22Rv1 (cell line): ENCODE measurements at regions not wholly inside any gene's neighbourhood (a gene's known extent, or its start where the extent isn't known, plus 50 kb on each side); places are given as distances from the start of the nearest gene placed in this dataset.

ENCODE experiments used
- H3K27ac ChIP-seq: fragments of 450-650 bp; 2 replicates; pipeline ENCODE4 v1.5.1; 2017
- ZFX ChIP-seq: fragments of 450-650 bp; IDR thresholded peaks from 2 replicates; pipeline ENCODE4 v1.6.1; 2017; ENCODE audit warnings: antibody characterized with exemption, borderline replicate concordance
- TF ChIP-seq, protein P1 (sequence below): fragments of 450-650 bp; IDR thresholded peaks from 2 replicates; pipeline ENCODE4 v1.5.1; 2017; ENCODE audit warnings: mild to moderate bottlenecking

DNA sequence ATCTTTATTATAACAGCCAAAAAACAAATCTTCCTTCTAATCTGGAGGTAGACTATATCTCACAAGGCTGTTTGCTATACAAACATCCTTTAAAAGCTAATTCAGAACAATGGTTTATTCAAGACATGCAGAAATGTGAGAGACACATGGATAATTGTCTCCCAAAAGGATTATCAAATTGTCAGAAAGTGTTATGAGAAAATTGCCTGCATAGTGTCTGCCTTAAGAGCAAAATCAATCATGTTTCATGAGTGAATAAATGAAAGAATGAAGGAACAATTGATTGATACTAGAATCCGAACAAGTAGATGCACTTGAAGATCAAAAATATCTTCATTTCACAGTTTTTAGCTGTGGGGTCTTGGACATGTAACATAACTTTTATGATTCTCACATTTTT, 621.7 kb upstream of the BOD1L1 start:
- TF ChIP-seq, protein P1, sequence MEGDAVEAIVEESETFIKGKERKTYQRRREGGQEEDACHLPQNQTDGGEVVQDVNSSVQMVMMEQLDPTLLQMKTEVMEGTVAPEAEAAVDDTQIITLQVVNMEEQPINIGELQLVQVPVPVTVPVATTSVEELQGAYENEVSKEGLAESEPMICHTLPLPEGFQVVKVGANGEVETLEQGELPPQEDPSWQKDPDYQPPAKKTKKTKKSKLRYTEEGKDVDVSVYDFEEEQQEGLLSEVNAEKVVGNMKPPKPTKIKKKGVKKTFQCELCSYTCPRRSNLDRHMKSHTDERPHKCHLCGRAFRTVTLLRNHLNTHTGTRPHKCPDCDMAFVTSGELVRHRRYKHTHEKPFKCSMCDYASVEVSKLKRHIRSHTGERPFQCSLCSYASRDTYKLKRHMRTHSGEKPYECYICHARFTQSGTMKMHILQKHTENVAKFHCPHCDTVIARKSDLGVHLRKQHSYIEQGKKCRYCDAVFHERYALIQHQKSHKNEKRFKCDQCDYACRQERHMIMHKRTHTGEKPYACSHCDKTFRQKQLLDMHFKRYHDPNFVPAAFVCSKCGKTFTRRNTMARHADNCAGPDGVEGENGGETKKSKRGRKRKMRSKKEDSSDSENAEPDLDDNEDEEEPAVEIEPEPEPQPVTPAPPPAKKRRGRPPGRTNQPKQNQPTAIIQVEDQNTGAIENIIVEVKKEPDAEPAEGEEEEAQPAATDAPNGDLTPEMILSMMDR, result no peak
- TF ChIP-seq ZFX, result no peak

DNA sequence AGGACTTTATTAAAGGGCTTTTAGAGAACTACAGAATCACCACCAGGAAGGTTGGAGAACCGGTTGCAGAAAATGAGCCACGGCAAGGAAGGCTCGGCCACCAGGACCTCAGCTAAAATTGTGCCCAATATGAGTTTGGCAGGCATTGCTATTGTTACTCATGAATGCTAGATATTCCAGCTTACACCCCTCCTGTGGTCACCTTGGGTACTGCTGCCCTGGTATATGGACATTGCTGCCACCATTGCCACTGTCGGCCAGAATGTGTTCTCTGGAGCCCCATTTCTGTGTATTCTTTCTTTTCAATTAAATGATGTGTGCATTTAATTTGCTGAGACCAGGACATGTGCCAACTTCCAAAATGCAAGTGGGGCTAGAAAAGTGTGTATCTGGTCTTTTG, 626.7 kb upstream of the BOD1L1 start:
- H3K27ac ChIP-seq, result no peak overlapping the region
- TF ChIP-seq, protein P1, result peak; percentile 56
- no peak for TF ChIP-seq ZFX

More for the DNA sequence above, 621.7 kb upstream of the BOD1L1 start:
- H3K27ac ChIP-seq, result no peak overlapping the region

DNA sequence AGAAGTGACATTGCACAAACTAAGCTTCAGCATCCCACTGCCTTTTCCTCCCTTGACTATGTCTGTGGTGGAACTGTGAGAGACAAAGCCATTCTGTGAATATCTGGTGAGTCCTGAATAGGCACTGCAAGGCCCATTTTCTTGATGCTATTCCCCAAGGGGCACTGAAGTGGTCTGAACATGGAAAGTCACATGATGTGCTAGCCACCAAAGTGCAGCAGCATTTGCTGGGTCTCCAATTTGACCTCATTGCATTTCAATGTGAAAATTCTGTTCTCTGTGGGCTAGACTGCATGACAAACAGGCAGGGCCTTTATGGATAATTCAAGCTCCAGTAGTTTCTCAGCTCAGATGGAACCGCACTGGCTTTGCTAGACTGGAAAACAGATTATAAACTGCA, 627.4 kb upstream of the BOD1L1 start:
- TF ChIP-seq, protein P1, result no peak
- TF ChIP-seq ZFX, result no peak
- no peak overlapping the region for H3K27ac ChIP-seq

GRCh38 chr4:14257903-14258302, 630.4 kb upstream of the BOD1L1 start:
- H3K27ac ChIP-seq, result no peak overlapping the region
- TF ChIP-seq, protein P1, result no peak
- no peak for TF ChIP-seq ZFX

DNA sequence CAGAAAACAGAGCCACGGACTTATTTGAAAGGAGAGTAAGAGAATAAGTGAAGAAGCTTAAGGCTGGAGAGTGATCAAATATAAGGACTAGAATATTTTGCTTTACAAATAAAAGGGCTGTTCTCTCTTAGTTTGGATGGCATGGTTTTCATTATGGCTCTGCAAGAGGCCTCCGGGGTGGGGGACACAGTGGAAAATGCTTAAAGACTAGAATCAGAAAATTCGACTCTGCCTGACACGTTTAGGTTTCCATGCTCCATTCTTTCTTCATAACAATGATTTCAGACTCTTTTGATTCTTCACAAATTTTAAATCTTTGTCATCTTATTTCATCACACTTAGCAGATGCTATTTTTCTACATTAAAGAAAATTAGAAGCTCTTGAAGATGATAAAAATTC, 632.4 kb upstream of the BOD1L1 start:
- TF ChIP-seq ZFX, result no peak
- TF ChIP-seq, protein P1, result no peak
- no peak overlapping the region for H3K27ac ChIP-seq

DNA sequence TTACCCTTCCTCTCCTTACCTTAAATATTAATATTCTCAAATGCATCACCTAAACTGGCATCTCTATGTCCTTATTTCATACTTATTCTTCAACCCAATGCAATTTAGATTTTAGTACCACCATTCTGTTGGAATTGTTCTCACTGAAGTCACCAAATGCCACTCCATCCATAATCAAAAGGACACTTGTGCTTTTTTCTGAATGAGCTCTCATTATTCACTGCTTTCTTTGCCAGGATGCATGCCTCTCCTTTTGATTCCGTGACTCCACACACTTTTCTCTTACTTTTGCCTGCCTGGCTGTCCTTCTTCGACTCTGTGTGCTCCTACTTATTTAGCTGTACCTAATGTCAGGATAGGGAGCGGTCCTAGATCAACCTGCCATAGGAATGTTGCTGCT, 633.1 kb upstream of the BOD1L1 start:
- TF ChIP-seq ZFX, result no peak
- TF ChIP-seq, protein P1, result no peak
- H3K27ac ChIP-seq, result no peak overlapping the region

GRCh38 chr4:14262221-14262620, 634.7 kb upstream of the BOD1L1 start:
- TF ChIP-seq ZFX, result no peak
- TF ChIP-seq, protein P1, result no peak
- H3K27ac ChIP-seq, result no peak overlapping the region
